DMS153 treated with DMSO at 0.1 percent for 48 hours (cell line): ENCODE measurements at regions not wholly inside any gene's neighbourhood (a gene's known extent, or its start where the extent isn't known, plus 50 kb on each side); places are given as distances from the start of the nearest gene placed in this dataset.

Source experiments
- DNase-seq: peaks from one replicate; lab custom pipeline; 2025; ENCODE audit not compliant: unreplicated experiment; lab: John Stamatoyannopoulos, UW

GRCh38 chr12:77724367-77724957, 106.2 kb upstream of the NAV3 start:
- DNase-seq = peak; percentile 76

GRCh38 chr12:77723308-77723707, 107.4 kb upstream of the NAV3 start:
- DNase-seq = peak; percentile 82

GRCh38 chr12:77722536-77722935, 108.2 kb upstream of the NAV3 start:
- no peak for DNase-seq

GRCh38 chr12:77720258-77720657, 110.4 kb upstream of the NAV3 start:
- no peak for DNase-seq

GRCh38 chr12:77710209-77710608, 120.5 kb upstream of the NAV3 start:
- DNase-seq = no peak

- DNase-seq = no peak
Measured at GRCh38 chr12:77697126-77697525, 133.6 kb upstream of the NAV3 start.

GRCh38 chr12:77696183-77696582, 134.5 kb upstream of the NAV3 start:
- no peak for DNase-seq

GRCh38 chr12:77689510-77690086, 141.1 kb upstream of the NAV3 start:
- DNase-seq = no peak

- DNase-seq = no peak
Measured at GRCh38 chr12:77687321-77687720, 143.4 kb upstream of the NAV3 start.

GRCh38 chr12:77686760-77687159, 143.9 kb upstream of the NAV3 start:
- no peak for DNase-seq

- no peak for DNase-seq
Measured at GRCh38 chr12:77685901-77686300, 144.8 kb upstream of the NAV3 start.

GRCh38 chr12:77685112-77685511, 145.6 kb upstream of the NAV3 start:
- peak; percentile 33 for DNase-seq

- DNase-seq = no peak
Measured at GRCh38 chr12:77682488-77682887, 148.2 kb upstream of the NAV3 start.

GRCh38 chr12:77681726-77682125, 149.0 kb upstream of the NAV3 start:
- no peak for DNase-seq

- DNase-seq = no peak
Measured at GRCh38 chr12:77679686-77680085, 151.0 kb upstream of the NAV3 start.

- DNase-seq = no peak
Measured at GRCh38 chr12:77678621-77679020, 152.1 kb upstream of the NAV3 start.

- no peak for DNase-seq
Measured at GRCh38 chr12:77667101-77667500, 163.6 kb upstream of the NAV3 start.

- no peak for DNase-seq
Measured at GRCh38 chr12:77648716-77649115, 182.0 kb upstream of the NAV3 start.

- no peak for DNase-seq
Measured at GRCh38 chr12:77645966-77646598, 184.6 kb upstream of the NAV3 start.

- DNase-seq = no peak
Measured at GRCh38 chr12:77644915-77645605, 185.6 kb upstream of the NAV3 start.

GRCh38 chr12:77642246-77642645, 188.4 kb upstream of the NAV3 start:
- no peak for DNase-seq

GRCh38 chr12:77640356-77640755, 190.3 kb upstream of the NAV3 start:
- DNase-seq = no peak
